Endothelial cell of hepatic sinusoid (primary cell): ENCODE measurements at regions not wholly inside any gene's neighbourhood (a gene's known extent, or its start where the extent isn't known, plus 50 kb on each side); places are given as distances from the start of the nearest gene placed in this dataset.

ENCODE experiments used
- in situ Hi-C: cut with HindIII; loops from 2 replicates; pipeline ENCODE4 v1.10.0; 2017; ENCODE audit warnings: low sequenced_read_pairs

DNA sequence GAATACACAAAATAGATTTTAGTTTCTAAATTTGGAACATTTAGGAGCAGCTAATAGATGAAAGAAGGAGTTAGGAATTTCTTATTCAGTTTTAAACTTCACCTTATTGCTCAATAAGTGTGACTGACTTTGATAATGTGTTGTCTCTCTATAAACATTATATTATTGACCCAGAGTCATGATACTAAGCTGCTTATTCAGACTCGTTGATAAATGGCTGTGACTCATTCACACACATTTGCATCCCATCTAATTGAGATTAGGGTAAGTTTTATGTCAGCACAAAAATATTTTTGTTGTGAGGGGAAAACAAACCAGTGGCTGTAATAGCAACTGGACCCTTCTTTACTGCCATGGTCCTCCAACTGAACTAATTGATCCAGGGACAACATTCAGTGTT, 137.6 kb downstream of the GOLIM4 start:
- in situ Hi-C loops, result no loop called here

DNA sequence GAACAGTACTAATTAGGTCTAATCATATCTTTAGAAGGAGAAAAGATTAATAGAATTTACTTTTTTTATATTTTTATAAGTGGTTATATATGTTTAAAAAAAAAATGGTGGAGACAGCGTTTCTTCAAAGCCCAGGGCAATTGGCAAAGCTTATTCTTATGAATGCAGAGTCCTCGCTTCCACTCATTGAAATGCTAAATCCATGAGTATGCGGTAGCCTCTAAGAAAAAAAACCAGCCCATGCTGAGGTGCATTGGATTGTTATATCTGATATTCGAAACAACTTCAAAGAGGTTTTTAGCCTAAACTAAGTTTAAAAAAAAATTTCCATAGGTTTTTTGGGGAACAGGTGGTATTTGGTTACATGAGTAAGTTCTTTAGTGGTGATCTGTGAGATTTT, 142.8 kb downstream of the GOLIM4 start:
- in situ Hi-C loops, result no loop called here

GRCh38 chr3:167950212-167950611, 145.5 kb downstream of the GOLIM4 start:
- in situ Hi-C loops, result no loop called here

- in situ Hi-C loops, result no loop called here
Measured at GRCh38 chr3:167941234-167941995, 154.3 kb downstream of the GOLIM4 start.

DNA sequence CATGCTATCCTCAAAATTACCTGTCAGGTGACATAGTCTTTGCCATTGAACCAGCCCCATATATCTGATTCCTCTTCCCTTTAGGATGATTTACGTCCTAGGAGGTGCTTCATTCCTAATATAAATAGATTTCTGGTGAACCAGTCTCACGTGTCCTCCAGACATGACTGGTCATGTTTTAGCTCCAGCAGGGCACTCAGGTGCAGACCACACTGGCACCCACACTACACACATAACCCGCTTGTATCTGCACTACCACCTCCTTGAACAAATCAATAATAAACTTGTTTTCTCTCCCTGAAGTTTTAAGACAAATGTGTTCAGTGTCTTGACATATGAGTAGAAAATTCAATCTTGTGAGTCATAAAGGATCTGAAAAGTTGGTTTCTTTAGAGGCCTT, 155.5 kb downstream of the GOLIM4 start:
- in situ Hi-C loops, result no loop called here

DNA sequence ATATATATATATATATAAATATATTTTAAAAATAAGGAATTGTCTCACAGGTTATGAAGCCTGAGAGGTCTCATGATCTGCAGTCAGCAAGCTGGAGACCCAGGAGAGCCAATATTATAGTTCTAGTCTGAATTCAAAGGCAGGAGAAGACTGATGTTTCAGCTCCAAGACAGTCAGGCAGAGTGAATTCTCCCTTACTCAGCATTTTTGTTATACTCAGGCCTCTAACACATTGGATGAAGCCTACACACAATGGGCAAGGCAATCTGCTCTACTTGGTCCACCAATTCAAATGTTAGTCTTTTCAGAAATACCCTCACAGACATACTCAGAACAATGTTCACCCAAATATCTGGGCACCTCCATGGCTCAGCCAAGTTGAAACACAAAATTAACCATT, 157.2 kb downstream of the GOLIM4 start:
- in situ Hi-C loops, result no loop called here

GRCh38 chr3:167936019-167936418, 159.7 kb downstream of the GOLIM4 start:
- in situ Hi-C loops, result no loop called here

DNA sequence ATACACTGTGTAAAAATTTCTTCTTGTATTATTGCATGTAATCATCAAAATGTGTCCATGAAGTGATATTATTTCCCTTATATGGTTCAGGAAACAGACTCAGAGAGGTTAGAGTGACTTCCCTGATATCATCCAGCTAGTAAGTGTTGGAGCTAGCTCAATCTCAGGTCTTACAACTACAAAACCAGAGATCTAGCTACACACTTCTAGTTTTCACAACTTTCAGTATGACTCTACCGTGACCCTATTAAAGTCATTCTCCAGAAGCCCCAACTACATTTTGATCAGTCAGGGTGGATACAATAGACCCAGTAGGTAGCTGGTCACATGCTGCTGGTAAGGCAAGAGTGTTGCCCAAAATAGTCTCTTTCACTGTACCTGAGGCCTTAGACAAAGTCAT, 165.3 kb downstream of the GOLIM4 start:
- in situ Hi-C loops, result loop anchor here (5.0 kb wide), 1 partner anchor 112 kb away; no protein-coding TSS in a partner anchor

DNA sequence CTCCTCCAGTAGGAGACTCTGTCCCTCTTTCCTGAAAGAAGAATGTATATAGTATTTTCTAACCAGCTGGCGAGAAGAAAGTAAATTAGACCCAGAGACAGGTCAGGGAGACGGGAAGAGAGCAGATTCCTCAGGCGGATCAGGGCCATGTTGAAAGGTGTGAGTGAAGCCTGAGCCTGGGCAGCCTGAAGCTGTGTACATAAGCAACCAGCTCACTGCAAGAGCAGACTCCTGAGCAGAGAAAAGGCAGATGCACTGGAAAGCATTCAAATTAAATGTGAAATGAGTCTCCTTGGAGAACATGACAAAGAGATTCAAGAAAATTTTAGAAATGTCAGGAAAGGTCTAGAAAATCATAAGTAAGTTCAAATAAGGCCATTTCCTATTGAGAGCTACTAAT, 165.8 kb downstream of the GOLIM4 start:
- in situ Hi-C loops, result loop anchor here (5.0 to 10.0 kb wide), 2 partner anchors 65 to 112 kb away; no protein-coding TSS in a partner anchor

DNA sequence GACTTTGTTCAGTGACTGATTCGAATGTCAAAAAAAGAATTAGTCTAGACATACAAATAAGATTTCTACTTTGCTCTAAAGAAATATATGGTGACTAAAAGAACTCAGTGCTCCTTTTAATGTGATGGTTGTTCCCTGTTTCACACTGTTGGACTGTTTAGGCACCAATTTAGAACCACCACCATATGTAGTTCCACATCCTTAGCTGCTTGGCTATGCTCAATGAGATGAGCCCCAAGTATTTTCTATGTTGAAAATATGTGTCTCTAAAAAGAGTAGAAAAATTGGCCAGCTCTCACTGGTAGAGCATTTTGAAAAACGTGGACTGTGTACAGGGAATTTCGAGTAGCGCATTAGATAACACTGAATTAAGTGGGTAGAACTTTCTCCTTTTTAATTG, 167.3 kb downstream of the GOLIM4 start:
- in situ Hi-C loops, result loop anchor here (10.0 kb wide), 1 partner anchor 64 kb away; no protein-coding TSS in a partner anchor

DNA sequence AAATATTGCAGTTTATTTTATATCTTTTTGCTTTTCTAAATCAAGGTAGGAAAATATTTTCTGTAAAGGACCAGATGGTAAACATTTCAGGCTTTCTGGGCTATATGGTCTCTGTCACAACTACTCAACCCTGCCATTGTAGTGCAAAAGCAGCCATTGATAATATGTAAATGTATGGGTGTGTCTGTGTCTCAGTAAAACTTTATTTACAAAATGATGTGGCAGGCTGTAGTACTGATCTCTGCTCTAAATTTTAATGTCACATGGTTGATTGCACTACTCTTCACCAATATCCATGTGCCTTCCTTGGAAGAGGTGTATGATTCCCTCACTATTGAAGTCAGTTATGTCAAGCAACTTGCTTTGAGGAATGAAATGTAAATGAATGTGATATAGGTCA, 175.0 kb downstream of the GOLIM4 start:
- in situ Hi-C loops, result loop anchor here (10.0 kb wide), 1 partner anchor 56 kb away; no protein-coding TSS in a partner anchor

GRCh38 chr3:167919590-167919989, 176.1 kb downstream of the GOLIM4 start:
- in situ Hi-C loops, result no loop called here

GRCh38 chr3:167918686-167919085, 177.0 kb downstream of the GOLIM4 start:
- in situ Hi-C loops, result no loop called here

DNA sequence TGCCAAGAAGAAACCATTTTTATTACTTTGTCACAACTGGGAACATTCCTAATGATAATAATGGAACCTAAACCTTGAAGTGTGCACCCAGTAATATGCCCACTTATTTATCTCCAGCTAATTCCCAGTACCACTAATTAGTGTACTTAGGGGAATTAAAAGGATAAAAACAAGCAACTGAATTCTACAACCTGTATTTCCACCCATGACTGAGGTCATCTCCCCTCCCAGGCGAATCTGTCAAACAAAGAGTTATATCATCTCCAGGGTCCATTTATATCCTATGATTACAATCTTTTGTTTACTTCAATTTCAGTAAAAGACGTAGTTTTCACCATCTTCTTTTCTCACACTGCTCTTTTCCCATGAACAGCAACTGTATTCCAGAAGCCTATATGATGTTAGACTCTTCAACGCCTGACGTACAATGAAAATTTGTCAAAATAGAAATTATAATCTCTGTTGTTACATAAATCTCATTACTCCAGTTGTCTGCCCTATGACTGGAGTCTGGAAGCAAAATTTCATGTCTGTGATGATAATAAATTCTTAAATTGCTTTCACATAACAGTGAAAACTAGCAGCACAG, 177.6 kb downstream of the GOLIM4 start:
- in situ Hi-C loops, result no loop called here

GRCh38 chr3:167913219-167913835, 177.8 kb downstream of the SERPINI1 start:
- in situ Hi-C loops, result no loop called here

DNA sequence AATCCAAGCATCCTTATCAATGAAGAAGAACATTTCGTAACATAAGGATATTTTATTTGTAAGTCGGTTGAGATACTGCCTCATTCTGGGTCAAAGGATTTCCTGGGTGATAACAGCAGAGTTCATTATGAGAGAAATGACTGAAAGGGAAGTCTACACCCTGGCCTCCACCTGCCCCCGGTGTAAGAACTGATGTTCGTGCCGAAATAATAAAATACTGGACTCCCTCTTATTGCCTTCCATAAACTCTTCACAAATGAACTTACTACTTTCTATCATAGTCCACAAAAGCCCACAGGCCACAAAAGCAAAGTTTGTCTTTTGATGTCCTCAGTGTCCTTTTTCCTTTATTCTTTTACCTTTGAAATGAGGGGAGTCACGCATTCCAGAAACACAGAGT, 174.4 kb downstream of the SERPINI1 start:
- in situ Hi-C loops, result no loop called here

DNA sequence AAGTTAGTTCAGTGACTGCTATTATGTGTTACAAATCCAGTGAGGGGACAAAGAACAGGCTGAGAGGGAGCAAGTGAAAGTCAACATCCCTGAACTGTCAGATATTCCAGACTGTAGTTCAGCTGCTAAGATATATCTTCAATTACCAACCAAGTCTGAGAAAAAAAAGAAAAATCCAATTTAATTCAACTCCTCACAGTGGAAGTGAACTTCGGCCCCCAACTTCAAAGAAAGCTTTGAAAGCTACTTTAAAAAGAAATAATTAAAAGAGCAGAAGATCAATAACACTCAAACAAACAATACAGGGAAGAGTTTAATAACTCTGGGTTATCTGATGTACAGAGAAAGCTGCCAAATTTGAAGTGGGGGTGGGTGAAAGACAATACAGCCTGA, 174.0 kb downstream of the SERPINI1 start:
- in situ Hi-C loops, result no loop called here

DNA sequence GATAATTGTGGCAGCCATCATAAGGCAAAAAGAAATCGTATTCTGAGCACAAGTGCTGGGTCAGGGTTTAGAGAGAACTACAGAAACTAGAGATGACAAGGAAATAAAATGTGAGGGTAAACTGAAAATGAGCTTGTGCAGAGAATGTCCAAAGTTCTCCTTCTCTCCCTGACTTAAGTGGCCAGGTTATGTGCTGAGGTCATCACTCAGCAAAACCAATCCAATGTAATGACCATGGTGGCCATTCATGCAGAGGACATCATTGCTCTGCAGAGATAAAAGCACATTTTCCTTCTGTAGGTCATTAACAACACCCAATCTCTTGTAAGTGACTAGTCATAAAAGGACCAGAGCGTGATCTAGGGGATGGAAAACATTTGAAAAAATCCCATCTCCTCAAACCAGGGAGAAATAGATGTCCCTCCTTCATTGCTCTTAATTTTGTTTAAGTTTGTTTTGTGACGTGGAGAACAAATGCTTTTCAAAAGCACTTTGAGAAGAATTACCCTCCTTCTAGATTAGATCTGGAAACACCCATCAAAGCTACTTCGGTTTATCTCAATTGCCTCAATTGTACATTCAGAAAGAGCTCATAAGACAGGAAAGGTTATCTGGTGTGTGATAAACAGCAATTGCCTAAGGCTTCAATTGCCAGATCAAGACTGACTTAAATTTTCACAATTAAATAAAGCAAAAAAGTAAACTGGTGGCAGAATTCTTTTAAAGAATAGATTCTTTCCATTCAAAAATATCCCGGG, 173.4 kb downstream of the SERPINI1 start:
- in situ Hi-C loops, result no loop called here

DNA sequence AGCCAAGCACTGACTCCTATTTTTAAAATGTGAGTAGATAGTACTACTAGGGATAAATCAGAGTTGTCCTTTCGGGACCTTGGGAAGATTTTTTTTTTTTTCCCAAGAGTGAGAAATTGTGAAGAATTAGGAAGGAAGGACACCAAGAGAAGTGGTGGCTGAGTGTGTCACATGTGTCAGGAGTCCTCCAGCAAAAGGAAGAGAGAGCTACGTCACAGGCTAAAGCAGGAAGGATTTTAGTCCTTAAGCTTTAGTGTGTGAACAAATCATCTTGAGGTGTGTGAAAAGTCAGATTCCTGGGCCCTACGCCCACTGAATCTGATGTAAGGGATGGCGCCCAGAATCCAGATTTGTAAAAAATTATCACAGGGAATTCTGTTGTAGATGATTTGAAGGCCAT, 172.7 kb downstream of the SERPINI1 start:
- in situ Hi-C loops, result no loop called here

- in situ Hi-C loops, result no loop called here
Measured at GRCh38 chr3:167901138-167901537, 165.6 kb downstream of the SERPINI1 start.

DNA sequence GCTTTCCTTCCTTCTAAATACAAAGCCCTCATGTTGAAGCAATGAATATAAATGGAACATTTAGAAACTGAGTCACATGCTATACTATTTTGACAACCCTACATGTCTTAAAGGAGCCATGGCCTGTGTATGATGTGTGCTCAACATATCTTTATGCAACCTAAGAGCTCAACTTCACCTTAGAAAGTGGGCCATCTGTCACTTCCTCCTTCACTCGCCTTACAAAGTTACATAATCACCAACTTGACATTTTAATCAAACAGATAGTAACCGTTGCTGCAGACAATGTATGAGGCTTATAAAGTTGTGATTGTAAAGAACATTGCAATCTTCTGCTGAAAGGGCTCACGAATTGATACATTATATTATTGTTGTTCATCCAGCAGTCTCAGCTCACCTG, 163.6 kb downstream of the SERPINI1 start:
- in situ Hi-C loops, result no loop called here
